ENCODE measurements at regions not wholly inside any gene's neighbourhood (a gene's known extent, or its start where the extent isn't known, plus 50 kb on each side); places are given as distances from the start of the nearest gene placed in this dataset.
"Not testable (repeated sequence)": the region's sequence is repeated elsewhere in the genome, so short reads cannot be mapped to it uniquely, and the experiment has no call there.

- not testable (repeated sequence) for TF ChIP-seq ZNF624 (tag by site-specific recombination; IDR thresholded peaks at IDR 0.05); CTCF (tag by site-specific recombination; IDR thresholded peaks at IDR 0.05); REST (tag by site-specific recombination; IDR thresholded peaks at IDR 0.05); ZBTB26 (tag by site-specific recombination; optimal IDR thresholded peaks at IDR 0.05); ZNF510 (tag by site-specific recombination; IDR thresholded peaks at IDR 0.05; ENCODE audit: insufficient replicate concordance); ZNF133 (tag by site-specific recombination; IDR thresholded peaks at IDR 0.05); ZBTB8A (tag by site-specific recombination; IDR thresholded peaks at IDR 0.05); ZNF580 (tag by site-specific recombination; IDR thresholded peaks at IDR 0.05); ZNF140 (tag by site-specific recombination; IDR thresholded peaks at IDR 0.05); ZBTB20 (tag by site-specific recombination; IDR thresholded peaks at IDR 0.05); YY1 (tag by site-specific recombination; IDR thresholded peaks at IDR 0.05)
Observed at GRCh38 chr13:18837179-18837745, 344.4 kb downstream of the TUBA3C start.

Measured in HEK293 (cell line).